Thoracic aorta (tissue), 2 donors: ENCODE measurements at regions not wholly inside any gene's neighbourhood (a gene's known extent, or its start where the extent isn't known, plus 50 kb on each side); places are given as distances from the start of the nearest gene placed in this dataset.

ENCODE experiments used
- ATAC-seq: fragments of 150-250 bp; one replicate; pipeline ENCODE4 v1.8.0; 2017; ENCODE audit warnings: low read depth; ENCODE audit not compliant: insufficient number of reproducible peaks, low FRiP score
- DNase-seq: peaks from one replicate; pipeline ENCODE4 v3.0.0-alpha.2; 2020; ENCODE audit warnings: low spot score
- H3K27ac ChIP-seq, 2 donors: fragments of 200-600 bp; sonication (generic); 1 replicate in 1 of 2; 2 replicates in 1 of 2; pipeline ENCODE4 v1.5.1; 2016; ENCODE audit warnings: mild to moderate bottlenecking in 2 of 2, moderate library complexity in 2 of 2
- H3K27me3 ChIP-seq: fragments of 200-600 bp; sonication (generic); replicated peaks from 2 replicates; pipeline ENCODE4 v1.6.0; 2016; ENCODE audit warnings: mild to moderate bottlenecking; ENCODE audit not compliant: insufficient read depth
- H3K36me3 ChIP-seq: fragments of 200-600 bp; sonication (generic); one replicate; pipeline ENCODE4 v1.5.1; 2016
- H3K4me1 ChIP-seq, 2 donors: fragments of 200-600 bp; sonication (generic); 1 replicate in 1 of 2; 2 replicates in 1 of 2; pipeline versions ENCODE4 v1.5.1 to v1.6.0; 2016; ENCODE audit warnings: low read depth in 2 of 2, mild to moderate bottlenecking in 1 of 2; ENCODE audit not compliant: control insufficient read depth in 1 of 2
- H3K4me3 ChIP-seq: fragments of 200-600 bp; sonication (generic); 2 replicates; pipeline ENCODE4 v1.5.1; 2016; ENCODE audit warnings: mild to moderate bottlenecking
- H3K9me3 ChIP-seq: fragments of 200-600 bp; sonication (generic); 2 replicates; pipeline ENCODE4 v1.5.1; 2016
- CTCF ChIP-seq: fragments of 200-600 bp; sonication (generic); IDR thresholded peaks from one replicate; pipeline ENCODE4 v1.5.1; 2019; ENCODE audit warnings: antibody characterized with exemption

DNA sequence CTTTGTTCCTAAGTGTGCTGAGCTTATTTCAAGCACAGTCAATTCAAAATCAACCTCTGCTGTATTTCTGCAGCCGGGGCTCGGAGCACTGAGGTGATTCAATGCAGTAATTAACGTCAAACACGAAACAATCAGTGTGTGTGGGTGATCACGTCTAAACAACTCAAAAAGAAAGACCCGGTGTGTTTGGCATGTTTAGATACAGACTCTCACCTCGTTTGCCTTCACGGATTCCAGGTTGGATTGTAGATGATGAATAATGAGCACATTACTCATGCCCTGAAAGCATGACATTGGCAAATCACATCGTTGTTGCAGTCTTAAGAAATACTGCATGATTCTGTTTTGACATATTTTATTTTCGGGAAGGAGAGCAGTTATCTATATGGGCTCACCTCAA lies 231.0 kb downstream of the QKI start:
- H3K9me3 ChIP-seq: no peaks in the 10 kb centered on the region
- no peak overlapping the region for H3K4me3 ChIP-seq
- H3K27ac ChIP-seq: no peak overlapping the region
- no peak for ATAC-seq
- no peak for TF ChIP-seq CTCF
- H3K36me3 ChIP-seq: no peaks in the 10 kb centered on the region
- DNase-seq: no peak
- H3K4me1 ChIP-seq: no peaks in the 10 kb centered on the region
- no peaks in the 10 kb centered on the region for H3K27me3 ChIP-seq

DNA sequence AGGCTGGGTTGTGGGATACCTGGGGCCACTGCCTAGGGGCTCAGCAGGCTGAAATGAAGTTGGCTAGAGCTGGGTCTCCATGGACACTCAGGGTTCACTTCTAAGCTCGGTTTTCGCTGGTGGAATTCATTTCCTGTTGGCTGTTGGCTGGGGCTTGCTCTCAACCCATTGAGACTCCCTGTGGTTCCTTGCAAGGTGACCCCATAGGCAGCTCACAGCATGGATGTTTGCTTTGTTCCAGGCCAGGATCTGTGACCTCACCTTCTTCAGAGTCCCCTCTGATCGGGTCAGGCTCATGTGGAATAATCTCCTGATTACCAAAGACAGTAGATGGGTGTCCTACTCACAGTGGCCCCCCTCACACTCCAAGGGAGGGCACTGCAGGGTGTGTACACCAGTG lies 229.3 kb downstream of the QKI start:
- H3K27ac ChIP-seq: no peak overlapping the region
- no peaks in the 10 kb centered on the region for H3K27me3 ChIP-seq
- H3K36me3 ChIP-seq: no peaks in the 10 kb centered on the region
- H3K9me3 ChIP-seq: no peaks in the 10 kb centered on the region
- no peak for ATAC-seq
- TF ChIP-seq CTCF: no peak
- H3K4me3 ChIP-seq: no peak overlapping the region
- no peaks in the 10 kb centered on the region for H3K4me1 ChIP-seq
- no peak for DNase-seq

DNA sequence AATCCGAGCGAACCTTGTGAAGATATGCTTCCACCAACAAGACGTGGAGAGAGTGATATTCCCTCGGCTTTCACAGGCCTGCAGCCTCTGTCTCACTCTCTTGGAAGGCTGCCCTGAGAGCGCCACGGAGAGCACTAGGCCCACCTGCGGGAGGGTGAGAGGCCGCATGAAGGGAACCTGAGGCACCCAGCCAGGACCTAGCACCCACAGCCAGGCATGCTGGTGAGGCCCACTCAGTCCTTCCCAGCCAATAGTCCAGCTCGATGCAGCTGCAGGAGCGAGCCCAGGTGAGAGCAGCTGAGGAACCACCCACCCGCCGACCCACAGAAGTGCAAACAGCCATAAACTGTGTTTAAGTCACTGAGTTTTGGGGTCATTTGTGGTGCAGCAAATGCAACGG lies 227.2 kb downstream of the QKI start:
- Histone ChIP-seq H3K27ac (no peak overlapping the region), H3K4me3 (no peak overlapping the region), H3K9me3 (no peaks in the 10 kb centered on the region), H3K27me3 (no peaks in the 10 kb centered on the region), H3K4me1 (no peaks in the 10 kb centered on the region), H3K36me3 (no peaks in the 10 kb centered on the region)
- ATAC-seq (no peak), DNase-seq (no peak)
- TF ChIP-seq CTCF: no peak

DNA sequence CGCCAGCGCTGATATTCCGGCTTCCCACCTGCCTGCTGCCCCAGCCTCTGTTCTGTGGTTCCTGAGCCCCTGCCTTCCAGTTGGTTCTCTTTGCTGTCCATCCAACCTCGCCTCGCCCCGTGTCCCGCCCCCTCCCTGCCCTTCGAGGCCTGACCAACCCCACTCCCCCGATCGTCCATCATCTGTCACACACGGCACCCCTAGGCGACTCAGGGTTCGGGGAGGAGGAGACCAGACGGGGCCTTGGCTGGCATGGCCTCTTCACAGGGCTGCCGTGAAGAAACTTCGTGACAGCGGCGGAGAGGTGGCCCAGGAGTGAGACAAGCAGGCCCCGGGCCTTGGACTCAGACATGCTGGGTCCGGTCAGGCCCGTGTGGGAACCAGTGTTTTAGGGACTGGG lies 226.1 kb downstream of the QKI start:
- no peaks in the 10 kb centered on the region for H3K9me3 ChIP-seq
- H3K27ac ChIP-seq: no peak overlapping the region
- TF ChIP-seq CTCF: no peak
- H3K36me3 ChIP-seq: no peaks in the 10 kb centered on the region
- no peak overlapping the region for H3K4me3 ChIP-seq
- no peak for DNase-seq
- H3K4me1 ChIP-seq: no peaks in the 10 kb centered on the region
- no peak for ATAC-seq
- H3K27me3 ChIP-seq: no peaks in the 10 kb centered on the region

DNA sequence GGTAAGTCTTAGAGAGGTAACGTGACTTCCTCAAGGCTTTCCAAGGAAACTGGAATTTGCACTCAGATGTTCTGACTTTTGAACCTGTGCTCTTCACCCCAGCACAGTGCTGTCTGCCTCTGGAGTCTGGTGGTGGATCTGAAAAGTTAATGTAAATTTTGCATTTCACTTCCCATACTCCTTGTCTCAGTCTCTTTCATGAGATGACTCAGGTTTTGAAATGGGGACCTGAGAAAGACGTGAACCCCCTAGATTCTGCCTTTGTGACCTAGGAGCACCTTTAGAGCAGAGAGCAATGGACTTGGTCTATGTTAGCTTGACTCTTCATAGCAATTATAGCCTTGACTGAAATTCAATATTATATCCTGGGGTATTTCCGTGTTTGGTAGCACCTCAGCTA lies 223.0 kb downstream of the QKI start:
- ATAC-seq (no peak), DNase-seq (no peak)

More for the DNA sequence above, 223.0 kb downstream of the QKI start:
- no peak for TF ChIP-seq CTCF
- Histone ChIP-seq H3K4me1 (no peaks in the 10 kb centered on the region), H3K9me3 (no peaks in the 10 kb centered on the region), H3K4me3 (no peak overlapping the region), H3K27me3 (no peaks in the 10 kb centered on the region), H3K27ac (no peak overlapping the region), H3K36me3 (no peaks in the 10 kb centered on the region)
